Liver (tissue), 8 donors: ENCODE measurements at regions not wholly inside any gene's neighbourhood (a gene's known extent, or its start where the extent isn't known, plus 50 kb on each side); places are given as distances from the start of the nearest gene placed in this dataset.

Experiments used
- DNase-seq: peaks from one replicate; pipeline ENCODE4 v3.0.0-alpha.2; 2017; ENCODE audit warnings: low spot score
- H3K27ac ChIP-seq, 2 donors: one replicate each; pipeline ENCODE4 v1.7.0; 2013; ENCODE audit warnings: inconsistent platforms in 2 of 2, low read length in 2 of 2, control low read depth in 1 of 2, low read depth in 1 of 2, mild to moderate bottlenecking in 1 of 2
- H3K27me3 ChIP-seq, 4 donors: one replicate each; pipeline versions ENCODE4 v1.6.1 to v1.7.0; 2013; ENCODE audit warnings: low read length in 3 of 4, inconsistent platforms in 1 of 4, mild to moderate bottlenecking in 1 of 4, moderate library complexity in 1 of 4; ENCODE audit not compliant: control insufficient read depth in 4 of 4, insufficient read depth in 4 of 4
- H3K36me3 ChIP-seq, 4 donors: one replicate each; pipeline versions ENCODE4 v1.6.1 to v1.7.0; 2013; ENCODE audit warnings: low read length in 3 of 4, mild to moderate bottlenecking in 3 of 4, low read depth in 1 of 4, moderate library complexity in 1 of 4; ENCODE audit not compliant: control insufficient read depth in 4 of 4, insufficient read depth in 3 of 4
- H3K4me1 ChIP-seq, 4 donors: one replicate each; pipeline versions ENCODE4 v1.6.1 to v1.7.0; 2013; ENCODE audit warnings: low read length in 3 of 4, mild to moderate bottlenecking in 3 of 4, moderate library complexity in 1 of 4; ENCODE audit not compliant: control insufficient read depth in 4 of 4, insufficient read depth in 4 of 4
- H3K4me3 ChIP-seq, 3 donors: one replicate each; pipeline versions ENCODE4 v1.6.1 to v1.7.0; 2013; ENCODE audit warnings: low read length in 3 of 3, control low read depth in 1 of 3, low read depth in 1 of 3, mild to moderate bottlenecking in 1 of 3
- H3K9ac ChIP-seq, 2 donors: one replicate each; pipeline ENCODE4 v1.7.0; 2013; ENCODE audit warnings: low read length in 2 of 2, mild to moderate bottlenecking in 2 of 2, moderate library complexity in 2 of 2, control low read depth in 1 of 2, low read depth in 1 of 2
- H3K9me3 ChIP-seq, 4 donors: one replicate each; pipeline versions ENCODE4 v1.6.1 to v1.7.0; 2013; ENCODE audit warnings: low read length in 3 of 4; ENCODE audit not compliant: control insufficient read depth in 4 of 4
- EGR1 ChIP-seq, 2 donors: IDR thresholded peaks; 2 replicates each; pipeline ENCODE4 v1.6.1; 2016 to 2018; ENCODE audit warnings: antibody characterized with exemption in 2 of 2, low read depth in 2 of 2
- FOXA1 ChIP-seq: IDR thresholded peaks from 2 replicates; pipeline ENCODE4 v1.6.1; 2016; ENCODE audit warnings: antibody characterized with exemption
- FOXA2 ChIP-seq: IDR thresholded peaks from 2 replicates; pipeline ENCODE4 v1.6.1; 2016; ENCODE audit warnings: antibody characterized with exemption
- GABPA ChIP-seq, 2 donors: IDR thresholded peaks in 1 of 2; conservative IDR thresholded peaks in 1 of 2; 2 replicates each; pipeline ENCODE4 v1.6.1; 2016; ENCODE audit warnings: antibody characterized with exemption in 2 of 2, mild to moderate bottlenecking in 1 of 2, moderate library complexity in 1 of 2
- HNF4A ChIP-seq, 2 donors: conservative IDR thresholded peaks; 2 replicates each; pipeline ENCODE4 v1.6.1; 2016; ENCODE audit warnings: antibody characterized with exemption in 2 of 2, mild to moderate bottlenecking in 2 of 2
- HNF4G ChIP-seq: IDR thresholded peaks from 2 replicates; pipeline ENCODE4 v1.6.1; 2016; ENCODE audit warnings: antibody characterized with exemption
- JUND ChIP-seq, 2 donors: IDR thresholded peaks; 2 replicates each; pipeline ENCODE4 v1.6.1; 2016; ENCODE audit warnings: antibody characterized with exemption in 2 of 2
- NR2F2 ChIP-seq: IDR thresholded peaks from 2 replicates; pipeline ENCODE4 v1.6.1; 2016; ENCODE audit warnings: antibody characterized with exemption
- RAD21 ChIP-seq, 2 donors: IDR thresholded peaks; 2 replicates each; pipeline ENCODE4 v1.6.1; 2016; ENCODE audit warnings: antibody characterized with exemption in 2 of 2, mild to moderate bottlenecking in 2 of 2
- REST ChIP-seq: IDR thresholded peaks from 2 replicates; pipeline ENCODE4 v1.6.1; 2016; ENCODE audit warnings: antibody characterized with exemption, mild to moderate bottlenecking
- RXRA ChIP-seq, 2 donors: IDR thresholded peaks; 2 replicates each; pipeline ENCODE4 v1.6.1; 2017 to 2018; ENCODE audit warnings: antibody characterized with exemption in 2 of 2, mild to moderate bottlenecking in 1 of 2
- SP1 ChIP-seq: IDR thresholded peaks from 2 replicates; pipeline ENCODE4 v1.6.1; 2018; ENCODE audit warnings: antibody characterized with exemption, mild to moderate bottlenecking
- TAF1 ChIP-seq: conservative IDR thresholded peaks from 2 replicates; pipeline ENCODE4 v1.6.1; 2016; ENCODE audit warnings: antibody characterized with exemption, mild to moderate bottlenecking
- YY1 ChIP-seq: IDR thresholded peaks from 2 replicates; pipeline ENCODE4 v1.6.1; 2016; ENCODE audit warnings: antibody characterized with exemption, mild to moderate bottlenecking
- WGBS: extraction: QIAGEN DNeasy Blood & Tissue Kit; methylation state at CpG from one replicate; pipeline ENCODE4 v1.1.7; 2013; 5-methylcytosine and 5-hydroxymethylcytosine counted together
- TF ChIP-seq, protein P1 (sequence below): IDR thresholded peaks from 2 replicates; pipeline ENCODE4 v1.6.1; 2016; ENCODE audit warnings: antibody characterized with exemption
- TF ChIP-seq, protein P2 (sequence below): fragments of 150-350 bp; IDR thresholded peaks from 2 replicates; pipeline ENCODE4 v1.5.1; 2017; ENCODE audit warnings: improper control_type of control experiment, low read depth, low read length; ENCODE audit not compliant: missing input control
- donor health status: healthy.
- donor health status: healthy.
- donor health status: healthy.
- donor health status: healthy.
- donor health status: healthy.

DNA sequence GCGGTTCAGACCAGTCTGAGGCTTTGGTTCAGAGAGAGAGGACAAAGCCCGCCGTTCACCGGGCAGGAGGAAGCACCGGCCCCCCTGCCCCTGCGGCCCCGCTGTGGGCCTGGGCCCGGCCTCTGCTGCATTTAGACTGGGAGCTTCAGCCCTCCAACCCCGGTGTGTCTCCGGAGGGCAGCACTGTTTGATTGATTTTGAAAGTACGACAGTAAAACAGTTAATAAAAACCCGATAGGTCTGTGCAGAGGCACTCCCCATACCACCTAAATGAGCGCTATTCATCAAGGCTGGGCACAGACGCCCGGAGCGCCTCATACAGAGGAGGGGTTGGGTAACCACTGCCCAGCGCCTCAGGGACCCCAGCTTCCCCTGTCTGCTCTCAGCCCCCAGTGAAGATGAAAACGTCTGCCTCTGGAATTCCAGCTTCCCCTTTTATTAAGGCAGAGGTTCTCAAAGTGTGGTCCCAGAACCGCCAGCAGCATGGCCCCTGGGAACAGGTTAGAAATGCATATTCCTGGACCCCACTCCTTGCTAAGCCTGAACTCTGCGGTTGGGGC is 256.7 kb upstream of the TLE3 start:
- no peak overlapping the region for H3K9ac ChIP-seq
- H3K4me1 ChIP-seq, result peaks cover 0 to 16% (median 13%) of the 10 kb centered on the region in 4 donors
- no peaks in the 10 kb centered on the region for H3K27me3 ChIP-seq
- no peak overlapping the region for H3K27ac ChIP-seq
- H3K36me3 ChIP-seq, result no peaks in the 10 kb centered on the region
- DNase-seq, result peak; percentile 19
- TF ChIP-seq RXRA (IDR thresholded peaks at IDR 0.05), result no peak
- TF ChIP-seq YY1, result no peak
- TF ChIP-seq RAD21 (IDR thresholded peaks at IDR 0.05), result no peak
- no peak for TF ChIP-seq GABPA (IDR thresholded peaks at IDR 0.05 in 1 of 2, conservative IDR thresholded peaks at IDR 0.05 in 1 of 2)
- TF ChIP-seq NR2F2, result no peak
- TF ChIP-seq EGR1 (IDR thresholded peaks at IDR 0.05; ENCODE audit: low read depth in 2 of 2), result no peak
- 68% methylated on average over 20 of the region's 20 CpGs for WGBS
- peak overlapping the region in 1 of 3 donors; percentile 13 for H3K4me3 ChIP-seq
- no peaks in the 10 kb centered on the region for H3K9me3 ChIP-seq

DNA sequence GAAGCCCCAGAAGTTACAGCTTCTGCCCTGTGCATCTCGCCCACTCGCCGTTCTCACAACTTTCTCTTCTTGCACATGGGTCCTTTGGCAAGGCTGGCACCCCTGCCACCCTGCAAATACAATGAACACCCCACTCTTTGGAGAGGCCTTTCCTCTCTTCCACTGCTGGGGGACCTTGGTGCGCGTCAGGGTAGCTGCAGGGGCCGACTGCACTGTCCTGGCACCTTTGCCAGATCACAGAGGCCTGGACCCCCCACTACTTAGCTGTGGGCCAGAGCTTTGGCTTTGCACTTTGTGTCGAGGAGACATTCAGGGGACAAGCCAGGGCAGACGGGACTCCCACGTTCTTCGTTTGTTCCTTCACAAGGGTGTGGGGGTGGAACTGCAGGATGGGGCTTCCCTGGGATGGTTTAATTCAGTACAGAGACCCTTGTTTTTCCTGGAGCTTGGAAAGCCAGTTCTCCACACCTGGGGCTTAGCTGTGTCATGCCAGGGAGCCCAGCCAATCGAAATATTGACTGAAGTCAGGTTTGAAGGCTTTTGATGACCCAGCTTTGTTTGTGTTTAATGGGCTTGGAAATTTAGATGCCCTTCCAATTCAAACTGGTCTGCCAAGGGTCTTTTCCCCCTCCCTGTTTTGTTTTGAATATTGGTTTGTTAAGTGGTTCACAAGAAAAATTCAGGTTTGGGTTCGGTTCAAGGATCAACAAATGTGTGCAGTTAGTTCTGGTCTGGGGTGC is 256.1 kb upstream of the TLE3 start:
- TF ChIP-seq EGR1 (IDR thresholded peaks at IDR 0.05; ENCODE audit: low read depth in 2 of 2) (no peak), RAD21 (IDR thresholded peaks at IDR 0.05) (no peak), FOXA1 (no peak), FOXA2 (no peak), JUND (IDR thresholded peaks at IDR 0.05) (no peak), YY1 (no peak), HNF4G (no peak), TAF1 (no peak), GABPA (IDR thresholded peaks at IDR 0.05 in 1 of 2, conservative IDR thresholded peaks at IDR 0.05 in 1 of 2) (no peak), RXRA (IDR thresholded peaks at IDR 0.05) (no peak), REST (no peak), SP1 (no peak), HNF4A (conservative IDR thresholded peaks at IDR 0.05) (no peak), NR2F2 (no peak)
- TF ChIP-seq, protein P1, sequence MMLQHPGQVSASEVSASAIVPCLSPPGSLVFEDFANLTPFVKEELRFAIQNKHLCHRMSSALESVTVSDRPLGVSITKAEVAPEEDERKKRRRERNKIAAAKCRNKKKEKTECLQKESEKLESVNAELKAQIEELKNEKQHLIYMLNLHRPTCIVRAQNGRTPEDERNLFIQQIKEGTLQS, result no peak
- TF ChIP-seq, protein P2, sequence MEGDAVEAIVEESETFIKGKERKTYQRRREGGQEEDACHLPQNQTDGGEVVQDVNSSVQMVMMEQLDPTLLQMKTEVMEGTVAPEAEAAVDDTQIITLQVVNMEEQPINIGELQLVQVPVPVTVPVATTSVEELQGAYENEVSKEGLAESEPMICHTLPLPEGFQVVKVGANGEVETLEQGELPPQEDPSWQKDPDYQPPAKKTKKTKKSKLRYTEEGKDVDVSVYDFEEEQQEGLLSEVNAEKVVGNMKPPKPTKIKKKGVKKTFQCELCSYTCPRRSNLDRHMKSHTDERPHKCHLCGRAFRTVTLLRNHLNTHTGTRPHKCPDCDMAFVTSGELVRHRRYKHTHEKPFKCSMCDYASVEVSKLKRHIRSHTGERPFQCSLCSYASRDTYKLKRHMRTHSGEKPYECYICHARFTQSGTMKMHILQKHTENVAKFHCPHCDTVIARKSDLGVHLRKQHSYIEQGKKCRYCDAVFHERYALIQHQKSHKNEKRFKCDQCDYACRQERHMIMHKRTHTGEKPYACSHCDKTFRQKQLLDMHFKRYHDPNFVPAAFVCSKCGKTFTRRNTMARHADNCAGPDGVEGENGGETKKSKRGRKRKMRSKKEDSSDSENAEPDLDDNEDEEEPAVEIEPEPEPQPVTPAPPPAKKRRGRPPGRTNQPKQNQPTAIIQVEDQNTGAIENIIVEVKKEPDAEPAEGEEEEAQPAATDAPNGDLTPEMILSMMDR, result no peak
- peak; percentile 30 for DNase-seq
- 80% methylated on average over 12 of the region's 12 CpGs for WGBS
- no peaks in the 10 kb centered on the region for H3K36me3 ChIP-seq
- no peaks in the 10 kb centered on the region for H3K9me3 ChIP-seq
- H3K4me3 ChIP-seq, result peak overlapping the region in 1 of 3 donors; percentile 13
- H3K27me3 ChIP-seq, result no peaks in the 10 kb centered on the region
- peaks cover under 1 to 22% (median 17%) of the 10 kb centered on the region in 4 donors for H3K4me1 ChIP-seq
- no peak overlapping the region for H3K9ac ChIP-seq
- no peak overlapping the region for H3K27ac ChIP-seq
